Fibroblast of the aortic adventitia (primary cell): ENCODE measurements at regions not wholly inside any gene's neighbourhood (a gene's known extent, or its start where the extent isn't known, plus 50 kb on each side); places are given as distances from the start of the nearest gene placed in this dataset.

Source experiments
- DNase-seq: peaks from one replicate; pipeline ENCODE4 v3.0.0-alpha.2; 2010; ENCODE audit warnings: low read depth
- H3K4me3 ChIP-seq: 2 replicates; pipeline ENCODE4 v1.5.1; 2011; ENCODE audit warnings: low read depth, mild to moderate bottlenecking, control low read depth, low read length, moderate library complexity
- CTCF ChIP-seq: IDR thresholded peaks from 2 replicates; pipeline ENCODE4 v1.5.1; 2011; ENCODE audit warnings: mild to moderate bottlenecking, low read length, control low read depth, inconsistent platforms; ENCODE audit not compliant: insufficient read depth

GRCh38 chr13:50589651-50590054 lies 253.8 kb downstream of the DLEU7 start:
- no peak overlapping the region for H3K4me3 ChIP-seq
- no peak for TF ChIP-seq CTCF
- DNase-seq = peak; percentile 87

- TF ChIP-seq CTCF = no peak
- peak; percentile 77 for DNase-seq
- H3K4me3 ChIP-seq = no peak overlapping the region
These were observed 250.9 kb downstream of the DLEU7 start for GRCh38 chr13:50592412-50593155.

GRCh38 chr13:50593207-50593606 lies 250.3 kb downstream of the DLEU7 start:
- no peak for DNase-seq
- no peak for TF ChIP-seq CTCF
- H3K4me3 ChIP-seq = no peak overlapping the region

GRCh38 chr13:50594276-50595051 lies 249.0 kb downstream of the DLEU7 start:
- no peak for DNase-seq
- no peak for TF ChIP-seq CTCF
- no peak overlapping the region for H3K4me3 ChIP-seq

- no peak for TF ChIP-seq CTCF
- no peak for DNase-seq
- no peak overlapping the region for H3K4me3 ChIP-seq
These were observed 248.3 kb downstream of the DLEU7 start for GRCh38 chr13:50595196-50595595.

GRCh38 chr13:50596156-50596555 lies 247.3 kb downstream of the DLEU7 start:
- no peak overlapping the region for H3K4me3 ChIP-seq
- no peak for DNase-seq
- TF ChIP-seq CTCF = no peak
